Midbrain (tissue), 1 donor: ENCODE measurements at regions not wholly inside any gene's neighbourhood (a gene's known extent, or its start where the extent isn't known, plus 50 kb on each side); places are given as distances from the start of the nearest gene placed in this dataset.
A peak's percentile ranks its signal among the peaks of the same experiment; 100 is the strongest.

Experiments
- DNase-seq: peaks from one replicate; lab custom pipeline; 2025; lab: John Stamatoyannopoulos, UW

- no peak for DNase-seq
Observed at GRCh38 chr11:104655066-104655465, 243.2 kb downstream of the CASP12 start.

DNA sequence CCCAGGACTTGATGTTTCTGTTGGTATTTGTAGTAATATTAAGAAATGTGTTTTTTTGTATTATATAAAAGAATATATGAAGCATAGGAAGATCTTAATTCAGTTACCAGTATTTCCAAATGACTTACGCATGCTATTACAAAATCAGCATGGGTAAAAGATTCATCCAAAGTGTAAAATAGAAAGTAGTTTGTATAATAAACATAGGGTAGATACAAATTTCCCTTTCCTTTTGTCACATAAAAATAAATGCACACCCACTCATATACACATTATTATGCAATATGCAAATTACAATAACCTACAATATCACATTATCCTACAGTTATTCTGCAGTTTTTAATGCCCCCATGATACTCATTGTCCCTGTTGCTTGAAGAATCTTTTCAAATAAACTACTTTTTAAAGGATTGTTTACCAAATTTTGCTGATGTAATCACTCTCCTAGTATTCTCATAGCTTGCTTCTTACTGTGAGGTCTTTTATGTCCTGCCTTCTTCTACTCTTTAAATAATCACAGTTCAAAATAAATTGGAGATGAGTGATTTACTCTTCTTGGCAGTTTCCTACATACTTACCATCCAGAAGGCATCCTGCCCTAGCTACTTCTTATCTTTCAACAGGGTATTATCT is 244.0 kb downstream of the CASP12 start:
- DNase-seq: no peak

GRCh38 chr11:104653407-104653806 is 244.9 kb downstream of the CASP12 start:
- no peak for DNase-seq

GRCh38 chr11:104652996-104653395 is 245.3 kb downstream of the CASP12 start:
- DNase-seq: no peak

DNA sequence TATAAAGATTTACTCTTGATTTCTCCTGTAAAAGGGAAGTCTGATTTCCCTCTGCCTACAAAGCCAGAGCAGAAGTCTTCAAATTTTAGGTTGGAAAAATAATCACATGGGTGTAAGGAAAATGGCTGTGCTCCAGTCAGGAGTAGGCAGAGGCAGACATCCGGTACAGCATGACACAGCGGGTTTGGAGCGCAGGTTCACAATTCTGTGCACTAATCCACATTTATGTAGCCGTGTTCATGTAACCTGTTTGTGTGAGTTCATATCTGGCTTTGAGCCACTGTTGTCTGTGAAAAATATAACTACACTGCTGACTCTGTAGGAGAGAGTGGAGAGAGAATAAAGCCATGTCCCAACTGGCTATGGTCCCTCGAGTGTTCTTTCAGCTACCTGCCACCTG is 248.0 kb downstream of the CASP12 start:
- no peak for DNase-seq

GRCh38 chr11:104649002-104649401 is 249.3 kb downstream of the CASP12 start:
- DNase-seq: no peak

DNA sequence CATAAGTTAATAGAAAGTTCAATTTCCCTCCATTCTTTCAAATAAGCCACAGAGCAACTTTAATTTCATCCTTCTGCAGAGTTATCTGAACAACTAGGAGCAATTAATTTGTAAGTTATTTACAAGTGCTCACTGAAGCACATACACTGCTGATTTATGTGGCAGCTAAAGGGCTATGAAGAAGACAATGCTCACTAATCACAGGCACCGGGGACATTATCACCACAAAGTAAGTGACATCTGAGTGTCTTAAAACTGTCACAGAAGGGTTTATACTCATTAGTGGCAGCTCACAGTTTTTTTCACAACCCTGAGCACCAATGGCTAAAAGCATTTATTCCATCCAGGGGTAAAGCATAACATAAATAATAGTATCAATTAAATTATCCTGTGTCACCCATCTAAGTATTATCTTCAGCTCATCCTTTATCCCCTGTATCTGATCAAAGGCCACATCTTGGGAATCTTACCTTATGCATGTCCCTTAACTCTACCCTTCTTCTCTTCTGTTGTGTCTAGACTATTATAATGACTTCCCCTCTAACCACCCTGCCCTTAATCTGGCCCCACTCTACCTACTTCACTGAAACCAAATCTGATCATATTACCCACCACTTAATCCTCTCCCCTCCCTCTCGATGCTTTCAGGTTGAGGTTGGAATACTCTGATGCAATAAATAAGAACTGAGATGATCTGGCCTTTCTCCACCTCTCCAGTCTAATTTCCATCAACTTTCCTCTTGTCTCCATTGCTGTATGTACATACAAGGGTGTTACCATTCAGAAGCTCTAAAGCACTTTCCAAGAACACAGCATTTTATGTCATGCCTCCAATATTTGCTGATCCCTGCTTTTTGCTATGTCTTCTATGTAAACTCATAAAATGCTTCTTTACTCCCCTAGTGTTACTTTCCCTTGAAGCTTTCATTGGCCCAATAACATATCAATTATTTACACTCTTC is 252.7 kb downstream of the CASP12 start:
- no peak for DNase-seq

GRCh38 chr11:104637662-104638170 is 260.5 kb downstream of the CASP12 start:
- DNase-seq: no peak

DNA sequence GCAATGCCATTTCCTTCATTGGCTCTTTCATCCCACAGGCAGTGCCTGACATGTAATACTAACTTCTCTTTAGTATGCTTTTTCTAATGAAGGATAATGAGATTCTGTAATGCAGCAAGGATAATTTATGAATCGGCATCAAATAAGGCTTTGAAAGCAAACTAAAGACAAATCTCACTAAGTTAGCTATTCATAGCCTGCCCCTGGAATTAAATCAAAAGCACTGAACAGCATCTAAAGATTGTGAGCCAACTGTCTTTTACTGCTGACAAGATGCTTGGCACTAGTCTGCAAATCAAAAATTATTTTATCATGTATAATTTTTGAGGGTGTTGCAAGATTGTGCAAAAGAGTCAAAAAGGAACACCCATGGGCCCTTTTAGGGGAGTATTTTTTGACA is 265.0 kb downstream of the CASP12 start:
- no peak for DNase-seq

DNA sequence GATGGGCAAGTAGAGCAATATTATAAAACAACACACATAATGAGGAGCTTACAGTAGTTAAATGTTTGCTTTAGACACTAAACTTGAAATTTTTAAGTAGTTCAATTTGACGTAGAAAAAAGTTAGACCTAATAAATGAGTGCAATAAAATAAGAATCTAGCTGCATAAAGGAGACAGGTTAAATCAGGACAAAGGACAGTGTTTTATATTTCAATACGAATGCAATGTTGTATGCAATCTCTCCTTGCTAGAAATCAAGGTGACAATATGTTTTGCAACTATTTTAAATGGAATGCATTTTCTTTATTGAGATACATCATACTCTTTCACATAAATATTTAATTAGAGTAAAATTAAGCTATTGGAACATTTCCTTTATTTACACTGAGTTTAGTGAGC is 267.9 kb downstream of the CASP12 start:
- no peak for DNase-seq

- DNase-seq: no peak
Observed at GRCh38 chr11:104625246-104625645, 273.0 kb downstream of the CASP12 start.

GRCh38 chr11:104624021-104624420 is 274.2 kb downstream of the CASP12 start:
- DNase-seq: no peak

GRCh38 chr11:104623518-104623917 is 274.7 kb downstream of the CASP12 start:
- no peak for DNase-seq

DNA sequence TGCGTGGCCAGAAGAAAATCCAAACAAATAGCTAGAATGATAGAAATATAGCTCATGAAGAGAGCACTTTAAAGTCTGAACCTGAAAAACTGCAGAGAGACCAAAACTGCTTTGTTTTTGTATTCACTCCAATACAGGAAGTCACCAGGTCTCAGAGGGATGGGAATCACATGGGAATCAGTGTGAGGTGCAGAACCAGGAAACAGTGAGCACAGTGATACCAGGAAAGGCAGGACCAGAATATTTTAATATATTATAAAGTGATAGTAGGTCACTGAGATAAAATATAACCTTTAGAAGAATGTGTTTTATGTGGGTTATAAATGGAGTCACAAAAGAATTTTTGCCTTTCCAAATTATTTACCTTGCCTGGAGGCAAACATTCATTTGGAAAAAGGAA is 277.3 kb downstream of the CASP12 start:
- DNase-seq: no peak

DNA sequence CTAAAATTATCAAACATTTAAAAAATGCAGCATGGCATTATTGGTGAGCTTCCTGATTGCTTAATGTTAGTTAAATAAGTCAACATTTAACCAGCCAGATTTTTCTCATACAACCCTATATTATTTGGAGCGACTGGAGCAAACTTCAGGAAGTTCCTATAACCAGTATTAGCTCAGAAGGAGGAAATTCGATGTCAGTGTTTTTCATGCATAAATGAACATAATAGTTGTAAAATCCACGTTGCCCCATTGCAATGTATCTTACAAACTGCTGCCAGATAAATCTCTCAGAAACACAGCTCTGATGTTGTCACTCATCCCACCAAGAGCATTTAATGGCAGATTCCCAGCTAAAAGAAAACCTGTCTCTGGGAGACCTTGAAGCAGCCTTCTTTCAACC is 278.5 kb downstream of the CASP12 start:
- DNase-seq: no peak

DNA sequence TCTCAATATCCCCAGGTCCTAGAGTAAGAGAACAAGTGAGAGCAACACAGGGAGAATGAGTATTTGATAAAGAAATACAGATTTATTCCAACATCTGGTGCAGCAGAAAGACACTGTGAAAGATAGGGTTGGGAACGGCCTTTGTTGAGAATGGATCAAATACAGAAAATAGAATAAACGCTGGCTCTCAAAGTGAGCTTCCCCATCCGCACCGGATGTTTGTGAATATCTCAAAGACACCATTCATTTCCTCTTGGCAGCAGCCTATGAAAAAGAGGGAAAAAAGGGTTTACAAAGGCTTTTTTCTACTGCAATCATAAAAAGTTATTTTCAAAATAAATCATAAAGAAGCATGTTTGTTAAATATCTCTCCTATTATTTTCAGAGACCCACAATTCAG is 279.3 kb downstream of the CASP12 start:
- peak; percentile 71 for DNase-seq

GRCh38 chr11:104614961-104615360 is 283.3 kb downstream of the CASP12 start:
- DNase-seq: no peak

DNA sequence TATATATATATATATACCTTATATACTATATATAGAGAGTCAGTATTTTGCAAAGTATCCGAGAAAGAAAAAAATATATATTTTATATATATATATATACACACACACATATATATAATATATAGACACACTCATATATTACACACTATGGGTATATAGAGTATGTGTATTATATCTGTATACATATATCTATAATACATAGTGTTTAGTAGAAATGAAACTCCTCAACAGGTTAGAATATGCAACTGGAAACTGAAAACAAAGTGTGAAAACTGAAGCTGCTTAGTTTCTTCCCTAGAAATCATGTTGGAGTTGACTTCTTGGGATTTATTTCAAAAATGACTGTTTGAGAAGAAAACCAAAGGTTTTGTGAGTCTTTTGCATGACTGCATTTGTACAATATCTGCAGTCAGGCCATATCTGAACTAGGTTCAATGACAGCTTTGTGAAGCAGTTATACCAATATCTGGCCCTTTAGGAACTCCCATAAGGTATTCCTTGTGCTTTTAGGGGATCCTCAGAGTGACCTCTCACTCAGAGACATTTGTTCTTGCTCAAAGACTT is 284.1 kb downstream of the CASP12 start:
- no peak for DNase-seq

- no peak for DNase-seq
Observed at GRCh38 chr11:104610635-104611034, 287.6 kb downstream of the CASP12 start.

DNA sequence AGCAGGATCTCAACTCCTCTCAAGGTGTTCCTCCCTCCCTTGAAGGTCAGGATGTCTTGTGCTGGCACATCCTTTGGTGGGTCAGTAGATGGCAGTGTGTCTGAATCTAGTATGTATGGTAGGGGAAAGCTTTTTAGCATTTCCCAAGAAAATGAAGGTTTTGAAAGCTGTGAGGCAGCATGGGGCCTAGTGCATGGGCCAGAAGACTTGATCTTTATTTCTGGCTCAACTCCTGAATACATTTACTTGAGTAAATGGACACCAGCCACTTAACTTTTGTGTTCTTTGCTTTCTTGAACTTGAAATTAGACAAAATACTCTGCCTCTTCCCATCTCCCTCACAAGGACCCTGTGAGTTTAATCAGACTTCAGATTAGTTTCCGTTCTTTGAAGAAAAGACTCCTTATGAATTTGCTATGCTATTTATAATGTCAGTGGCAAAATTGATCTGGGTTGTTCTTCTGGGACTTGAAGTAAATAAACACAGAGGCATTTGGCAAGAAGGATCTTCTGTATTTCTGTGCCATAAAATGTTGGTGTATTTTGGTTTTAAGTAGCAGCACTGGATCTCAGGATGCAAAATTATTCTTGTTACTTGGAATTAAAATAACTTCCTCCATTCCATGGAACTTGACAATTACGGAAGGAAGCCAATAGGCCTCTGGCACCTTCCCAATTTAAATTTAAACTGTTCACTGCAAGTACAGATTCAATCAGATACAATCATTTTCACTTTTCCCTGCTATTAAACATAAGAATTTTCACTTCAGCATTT is 288.8 kb downstream of the CASP12 start:
- DNase-seq: peak; percentile 72

DNA sequence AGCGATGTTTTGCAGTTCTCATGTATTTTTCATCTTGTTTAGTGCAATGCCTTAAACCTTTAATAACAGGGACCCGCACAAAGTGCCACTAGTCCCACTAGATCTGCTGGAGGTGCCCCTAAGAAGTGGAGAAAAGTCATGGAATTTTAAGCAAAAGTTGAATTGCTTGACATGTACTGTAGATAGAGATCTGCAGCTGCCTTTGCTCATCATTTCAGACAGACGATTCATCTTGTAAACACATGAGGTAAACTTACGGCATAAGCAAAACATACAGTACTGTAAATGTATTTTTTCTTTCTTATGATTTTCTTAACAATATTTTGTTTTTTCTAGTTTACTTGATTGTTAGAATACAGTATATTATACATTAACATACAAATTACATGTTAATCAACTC is 295.6 kb downstream of the CASP12 start:
- DNase-seq: no peak
